Stimulated activated naive CD8-positive, alpha-beta T cell treated with anti-CD3 and anti-CD28 coated beads, Interleukin-15, amount 100 ng/mL, for 72 hours (primary cell): ENCODE measurements at regions not wholly inside any gene's neighbourhood (a gene's known extent, or its start where the extent isn't known, plus 50 kb on each side); places are given as distances from the start of the nearest gene placed in this dataset.

ENCODE experiments used
- ATAC-seq: fragments of 150-1000 bp; cut with Tn5 transposase; 2 replicates; pipeline ENCODE4 v1.10.0; 2021; ENCODE audit warnings: mild to moderate bottlenecking, moderate library complexity
- DNase-seq, 2 donors: peaks; one replicate each; pipeline ENCODE4 v3.0.0; 2021 to 2022
- H3K27ac Mint-ChIP-seq, 2 donors: one replicate each; pipeline ENCODE4 v1.8.0; 2022; ENCODE audit warnings: mild to moderate bottlenecking in 2 of 2, mixed read lengths in 2 of 2, moderate library complexity in 2 of 2
- H3K27me3 Mint-ChIP-seq: one replicate; pipeline ENCODE4 v1.8.0; 2022; ENCODE audit warnings: mixed read lengths
- H3K4me1 Mint-ChIP-seq: one replicate; pipeline ENCODE4 v1.8.0; 2022; ENCODE audit warnings: mild to moderate bottlenecking, mixed read lengths
- H3K4me3 Mint-ChIP-seq, 2 donors: one replicate each; pipeline ENCODE4 v1.8.0; 2022; ENCODE audit warnings: mild to moderate bottlenecking in 2 of 2, mixed read lengths in 2 of 2, moderate library complexity in 1 of 2
- H3K9me3 Mint-ChIP-seq, 2 donors: one replicate each; pipeline ENCODE4 v1.8.0; 2022; ENCODE audit warnings: mixed read lengths in 2 of 2

GRCh38 chr21:38691631-38692030 lies 114.1 kb upstream of the ETS2 start:
- H3K4me3 Mint-ChIP-seq: no peak overlapping the region
- ATAC-seq: no peak
- H3K27ac Mint-ChIP-seq: no peak overlapping the region
- peaks cover 5 to 7% of the 10 kb centered on the region in 2 donors for H3K9me3 Mint-ChIP-seq
- H3K4me1 Mint-ChIP-seq: no peaks in the 10 kb centered on the region
- H3K27me3 Mint-ChIP-seq: peaks cover 38% of the 10 kb centered on the region
- DNase-seq: no peak

GRCh38 chr21:38696579-38696978 lies 109.2 kb upstream of the ETS2 start:
- Mint-ChIP-seq H3K4me1 (no peaks in the 10 kb centered on the region), H3K27ac (no peak overlapping the region), H3K9me3 (peaks cover 0 to 4% of the 10 kb centered on the region in 2 donors), H3K27me3 (peaks cover 44% of the 10 kb centered on the region), H3K4me3 (no peak overlapping the region)
- DNase-seq (no peak), ATAC-seq (no peak)

DNA sequence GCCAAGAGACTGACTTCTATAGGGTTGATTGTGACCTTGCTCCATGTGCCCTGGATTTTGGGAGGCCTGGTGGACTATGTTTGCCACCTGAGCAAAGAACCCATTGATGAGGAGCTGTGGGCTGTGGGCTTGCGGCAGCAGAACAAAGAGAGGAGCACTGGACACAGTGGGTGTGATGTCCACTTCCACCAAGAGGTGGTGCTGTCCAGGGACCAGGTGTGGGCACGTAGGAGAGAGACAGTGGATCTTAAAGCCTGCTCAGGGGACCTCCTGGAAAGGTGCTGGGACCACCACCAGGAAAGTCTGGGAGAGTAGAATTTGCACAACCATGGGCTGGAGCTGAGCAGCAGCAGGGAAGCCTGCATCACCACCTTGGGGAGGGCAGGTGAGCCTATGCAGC lies 106.7 kb upstream of the ETS2 start:
- Mint-ChIP-seq H3K9me3 (peaks cover 0 to 4% of the 10 kb centered on the region in 2 donors), H3K27ac (no peak overlapping the region), H3K27me3 (peaks cover 42% of the 10 kb centered on the region), H3K4me1 (no peaks in the 10 kb centered on the region), H3K4me3 (no peak overlapping the region)
- DNase-seq: no peak
- ATAC-seq: no peak

- DNase-seq (no peak), ATAC-seq (no peak)
- H3K4me1 Mint-ChIP-seq: no peaks in the 10 kb centered on the region
- H3K4me3 Mint-ChIP-seq: no peak overlapping the region
- no peak overlapping the region for H3K27ac Mint-ChIP-seq
- peaks cover 35% of the 10 kb centered on the region for H3K27me3 Mint-ChIP-seq
- peaks cover 0 to under 1% of the 10 kb centered on the region in 2 donors for H3K9me3 Mint-ChIP-seq
Measured at GRCh38 chr21:38702196-38702595, 103.5 kb upstream of the ETS2 start.

DNA sequence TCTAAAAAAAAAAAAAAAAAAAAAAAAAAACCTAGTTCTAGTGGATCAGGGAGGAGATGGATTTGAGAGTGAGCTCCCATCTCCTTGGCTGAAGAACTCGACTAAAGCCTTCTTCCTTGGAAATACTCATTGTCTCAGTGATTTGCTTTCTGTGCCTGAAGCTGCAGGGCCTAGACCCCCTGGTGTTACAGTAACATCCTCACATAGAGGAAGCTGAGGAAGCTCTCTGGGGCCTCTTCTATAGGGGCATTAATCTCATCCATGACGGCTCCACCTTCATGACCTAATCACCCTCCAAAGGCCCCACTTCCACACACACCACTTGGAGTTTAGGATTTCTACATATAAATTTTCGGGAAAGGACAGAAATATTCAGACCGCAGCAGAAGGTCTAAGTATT lies 95.9 kb upstream of the ETS2 start:
- no peak for ATAC-seq

GRCh38 chr21:38712071-38712470 lies 93.7 kb upstream of the ETS2 start:
- no peaks in the 10 kb centered on the region for H3K4me1 Mint-ChIP-seq
- no peaks in the 10 kb centered on the region for H3K9me3 Mint-ChIP-seq
- DNase-seq (no peak), ATAC-seq (no peak)
- H3K27me3 Mint-ChIP-seq: no peaks in the 10 kb centered on the region
- no peak overlapping the region for H3K4me3 Mint-ChIP-seq
- H3K27ac Mint-ChIP-seq: no peak overlapping the region

More for the DNA sequence above, 95.9 kb upstream of the ETS2 start:
- Mint-ChIP-seq H3K27me3 (peaks cover 6% of the 10 kb centered on the region), H3K4me1 (no peaks in the 10 kb centered on the region), H3K27ac (no peak overlapping the region), H3K4me3 (no peak overlapping the region), H3K9me3 (no peaks in the 10 kb centered on the region)
- DNase-seq: no peak

- Mint-ChIP-seq H3K27me3 (no peaks in the 10 kb centered on the region), H3K4me3 (no peak overlapping the region), H3K9me3 (no peaks in the 10 kb centered on the region), H3K27ac (no peak overlapping the region), H3K4me1 (no peaks in the 10 kb centered on the region)
- no peak for ATAC-seq
- DNase-seq: no peak
Measured at GRCh38 chr21:38712664-38713063, 93.1 kb upstream of the ETS2 start.

DNA sequence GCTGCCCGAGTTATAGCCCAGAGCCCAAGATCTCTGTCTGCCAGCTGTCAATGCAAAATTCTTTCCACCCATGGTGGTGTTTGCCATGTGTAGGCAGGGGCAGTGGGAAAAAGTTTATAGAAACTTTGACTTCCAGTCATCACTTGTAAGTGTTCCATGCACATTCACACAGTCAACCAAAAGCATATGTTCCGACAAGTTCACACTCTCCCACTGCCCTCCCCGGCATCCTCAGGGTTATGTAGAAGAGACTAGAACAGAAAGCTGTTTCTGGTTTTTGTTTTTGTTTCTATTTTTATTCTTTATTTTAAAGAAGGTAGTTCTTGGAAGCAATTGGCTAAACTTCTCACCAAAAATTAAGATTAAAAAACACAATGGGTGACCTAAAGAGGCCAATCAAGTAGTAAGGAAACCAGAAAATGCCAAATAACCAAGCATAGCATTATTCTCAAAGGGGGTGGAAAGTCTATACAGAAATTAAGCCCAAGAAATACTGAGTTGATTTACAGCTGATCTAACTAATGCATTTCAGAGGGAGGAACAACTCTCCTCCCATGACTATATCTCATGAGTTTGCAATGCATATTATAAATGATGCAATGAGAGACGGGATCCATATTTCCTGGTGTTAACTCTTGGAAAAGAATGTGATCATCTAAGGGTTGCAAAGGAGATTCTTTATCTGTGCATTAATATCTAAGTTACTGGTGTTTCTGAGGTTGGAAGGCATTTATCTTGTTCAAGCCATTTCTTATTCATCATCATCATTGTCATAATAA lies 91.5 kb upstream of the ETS2 start:
- no peak overlapping the region for H3K27ac Mint-ChIP-seq
- H3K4me3 Mint-ChIP-seq: no peak overlapping the region
- H3K27me3 Mint-ChIP-seq: no peaks in the 10 kb centered on the region
- H3K4me1 Mint-ChIP-seq: no peaks in the 10 kb centered on the region
- ATAC-seq (no peak), DNase-seq (no peak)
- no peaks in the 10 kb centered on the region for H3K9me3 Mint-ChIP-seq

- no peaks in the 10 kb centered on the region for H3K4me1 Mint-ChIP-seq
- H3K27me3 Mint-ChIP-seq: no peaks in the 10 kb centered on the region
- ATAC-seq: no peak
- H3K4me3 Mint-ChIP-seq: no peak overlapping the region
- H3K9me3 Mint-ChIP-seq: no peaks in the 10 kb centered on the region
- no peak overlapping the region for H3K27ac Mint-ChIP-seq
- no peak for DNase-seq
Measured at GRCh38 chr21:38714999-38715398, 90.7 kb upstream of the ETS2 start.

DNA sequence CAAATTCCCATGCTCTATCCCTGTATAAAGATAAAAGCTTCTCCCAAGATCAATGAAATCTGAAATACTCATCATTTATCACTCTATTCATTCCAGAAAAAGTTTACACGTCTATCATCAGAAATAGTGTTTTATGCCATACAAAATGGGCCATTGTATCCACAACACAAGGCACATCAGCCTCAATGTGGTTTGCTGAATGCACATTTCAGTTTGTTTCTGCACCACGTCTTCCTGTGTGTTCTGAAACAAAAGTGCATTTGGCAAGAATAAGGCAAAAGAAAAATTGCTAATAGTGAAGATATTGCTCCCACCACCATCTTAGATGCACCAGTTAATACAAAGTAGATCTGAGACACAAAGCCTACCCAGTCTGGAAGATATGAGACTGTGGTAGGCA lies 89.6 kb upstream of the ETS2 start:
- no peaks in the 10 kb centered on the region for H3K9me3 Mint-ChIP-seq
- ATAC-seq (no peak), DNase-seq (no peak)
- H3K4me3 Mint-ChIP-seq: no peak overlapping the region
- no peaks in the 10 kb centered on the region for H3K4me1 Mint-ChIP-seq
- no peaks in the 10 kb centered on the region for H3K27me3 Mint-ChIP-seq
- no peak overlapping the region for H3K27ac Mint-ChIP-seq

DNA sequence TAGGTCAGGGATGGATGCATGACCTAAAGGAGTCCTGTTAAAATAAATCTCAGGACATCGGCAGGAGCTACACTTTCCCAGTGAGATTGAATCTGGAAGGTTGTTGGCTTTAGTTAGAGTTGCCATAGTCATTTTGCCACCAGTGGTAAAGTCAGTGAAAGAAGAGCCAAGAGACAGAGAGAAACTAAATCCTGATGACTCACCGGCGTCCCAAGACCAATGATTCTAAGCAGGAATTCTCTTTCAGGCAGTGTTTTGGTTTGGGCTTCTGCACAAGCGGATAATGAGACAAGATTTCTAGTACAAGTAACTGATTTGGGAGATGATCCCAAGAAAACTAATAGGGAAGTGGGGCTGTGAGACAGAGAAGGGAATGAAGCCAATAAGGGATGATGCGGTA lies 88.8 kb upstream of the ETS2 start:
- Mint-ChIP-seq H3K27me3 (no peaks in the 10 kb centered on the region), H3K4me1 (no peaks in the 10 kb centered on the region), H3K4me3 (no peak overlapping the region), H3K27ac (peak overlapping the region in 1 of 2 donors; percentile 29), H3K9me3 (no peaks in the 10 kb centered on the region)
- ATAC-seq (no peak), DNase-seq (no peak)

DNA sequence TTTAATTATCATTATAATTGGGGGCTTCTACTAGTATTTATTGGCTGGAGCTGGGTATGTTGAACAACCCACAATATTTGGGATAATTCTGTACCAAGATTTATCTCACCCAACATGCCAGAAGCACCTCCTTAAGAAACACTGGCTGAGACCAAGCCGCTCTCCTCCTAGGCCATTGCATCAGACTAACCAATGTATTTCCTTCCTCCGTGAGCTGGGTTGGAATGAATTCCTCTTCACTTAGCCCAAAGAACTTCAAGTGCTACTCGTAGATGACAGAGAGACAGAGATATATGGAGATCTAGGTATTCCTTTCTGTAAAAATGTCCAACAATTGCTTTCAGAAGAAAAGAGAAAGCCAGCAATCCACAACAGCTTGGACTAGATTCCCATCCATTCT lies 87.2 kb upstream of the ETS2 start:
- Mint-ChIP-seq H3K4me3 (no peak overlapping the region), H3K9me3 (peaks cover 0 to 1% of the 10 kb centered on the region in 2 donors), H3K4me1 (no peaks in the 10 kb centered on the region), H3K27ac (peak overlapping the region in 1 of 2 donors; percentile 28), H3K27me3 (peaks cover 7% of the 10 kb centered on the region)
- no peak for DNase-seq
- no peak for ATAC-seq

DNA sequence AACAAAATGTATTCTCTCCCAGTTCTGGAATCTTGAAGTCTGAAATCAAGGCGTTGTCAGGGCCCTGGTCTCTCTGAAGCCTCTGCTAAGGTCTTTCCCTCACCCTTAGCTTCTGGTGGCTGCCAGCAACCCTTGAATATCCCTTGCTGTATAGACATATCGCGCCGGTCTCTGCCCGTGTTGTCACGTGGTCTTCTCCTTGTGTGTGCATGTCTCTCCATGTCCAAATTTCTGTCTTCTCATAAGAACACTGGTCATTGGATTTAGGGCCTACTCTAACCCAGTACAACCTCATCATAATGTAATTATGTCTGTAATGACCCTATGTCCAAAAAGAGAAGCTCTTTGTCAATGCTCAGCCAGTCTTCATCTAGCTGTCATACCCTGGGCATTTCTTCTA lies 85.7 kb upstream of the ETS2 start:
- no peak overlapping the region for H3K27ac Mint-ChIP-seq
- H3K27me3 Mint-ChIP-seq: peaks cover 7% of the 10 kb centered on the region
- DNase-seq: no peak
- no peak for ATAC-seq
- no peaks in the 10 kb centered on the region for H3K4me1 Mint-ChIP-seq
- H3K9me3 Mint-ChIP-seq: peaks cover 9 to 13% of the 10 kb centered on the region in 2 donors
- H3K4me3 Mint-ChIP-seq: no peak overlapping the region

DNA sequence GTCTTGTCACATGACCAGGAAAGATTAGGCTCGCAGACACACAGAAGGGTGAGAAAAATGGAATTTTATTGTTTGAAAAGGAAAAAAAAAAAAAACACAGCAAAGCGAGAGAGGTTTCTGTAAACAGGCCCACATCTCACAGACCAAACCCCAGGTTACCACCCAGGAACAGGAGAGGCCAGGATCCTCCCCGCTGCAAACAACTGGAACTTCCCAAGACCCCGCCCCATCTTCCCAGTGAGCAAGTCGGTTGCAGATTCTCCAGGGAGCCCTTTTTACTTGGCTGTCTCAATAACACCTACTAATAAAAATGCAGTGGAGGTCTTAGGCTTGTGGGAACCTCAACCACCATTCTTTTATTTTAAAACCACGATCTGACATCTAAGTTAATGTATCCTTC lies 84.7 kb upstream of the ETS2 start:
- Mint-ChIP-seq H3K4me3 (no peak overlapping the region), H3K4me1 (no peaks in the 10 kb centered on the region), H3K27me3 (peaks cover 7% of the 10 kb centered on the region), H3K27ac (no peak overlapping the region), H3K9me3 (peaks cover 15% of the 10 kb centered on the region in 2 donors)
- ATAC-seq (no peak), DNase-seq (no peak)

- H3K4me3 Mint-ChIP-seq: no peak overlapping the region
- H3K9me3 Mint-ChIP-seq: peaks cover 22 to 24% of the 10 kb centered on the region in 2 donors
- no peak overlapping the region for H3K27ac Mint-ChIP-seq
- H3K27me3 Mint-ChIP-seq: peaks cover 7% of the 10 kb centered on the region
- DNase-seq (no peak), ATAC-seq (no peak)
- no peaks in the 10 kb centered on the region for H3K4me1 Mint-ChIP-seq
Measured at GRCh38 chr21:38721958-38722357, 83.8 kb upstream of the ETS2 start.

DNA sequence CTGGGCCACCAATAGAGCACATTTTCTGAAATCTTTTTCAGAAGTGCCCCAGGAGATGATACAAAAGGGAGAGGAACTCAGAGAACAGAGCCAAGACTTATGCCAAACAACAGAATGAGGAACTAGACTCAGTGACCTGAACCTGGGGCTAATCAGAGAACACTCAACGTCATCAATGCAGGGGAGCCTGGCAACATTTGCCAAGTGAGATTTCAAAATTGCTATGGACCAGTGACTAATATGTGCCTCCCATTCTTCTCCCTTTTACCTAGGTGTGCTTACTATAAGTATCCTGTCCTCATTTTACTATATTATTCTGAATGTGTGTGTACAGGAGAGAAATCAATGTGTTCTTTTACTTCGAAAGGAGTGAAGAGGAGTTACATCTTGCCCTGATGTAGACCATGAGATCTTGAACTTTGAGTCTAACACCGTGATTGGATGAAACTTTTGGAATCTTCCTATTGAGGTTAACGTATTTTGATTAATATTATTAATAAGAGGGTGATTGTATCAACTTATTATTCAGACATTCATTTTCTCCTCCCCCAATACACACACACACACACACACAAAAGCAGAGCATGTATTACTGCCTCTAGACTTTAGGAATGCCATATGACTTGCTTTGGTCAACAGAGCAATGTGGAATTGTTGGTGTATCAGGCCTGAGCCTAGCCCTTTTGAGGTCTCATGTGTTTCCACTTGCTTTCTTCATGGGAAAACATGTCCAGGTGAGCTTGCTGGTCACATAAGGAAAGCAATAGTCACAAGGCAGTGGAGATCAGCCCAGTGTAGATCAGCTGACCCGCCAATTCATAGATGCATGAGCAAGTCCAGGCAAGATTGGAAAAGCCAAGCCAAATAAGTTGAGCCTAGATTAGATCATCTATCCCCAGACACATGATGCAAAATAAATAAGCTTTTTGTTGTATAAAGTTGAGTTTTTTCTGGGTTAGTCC lies 80.3 kb upstream of the ETS2 start:
- no peak for DNase-seq
- Mint-ChIP-seq H3K27me3 (peaks cover 14% of the 10 kb centered on the region), H3K9me3 (peaks cover 22 to 25% of the 10 kb centered on the region in 2 donors), H3K4me3 (no peak overlapping the region), H3K4me1 (peaks cover 6% of the 10 kb centered on the region), H3K27ac (no peak overlapping the region)
- ATAC-seq: no peak
